SK-N-SH (cell line): ENCODE measurements at regions not wholly inside any gene's neighbourhood (a gene's known extent, or its start where the extent isn't known, plus 50 kb on each side); places are given as distances from the start of the nearest gene placed in this dataset.
A peak's percentile ranks its signal among the peaks of the same experiment; 100 is the strongest.

ENCODE experiments used
- CTCF ChIA-PET: fragments of 300-600, 350-600 bp; formaldehyde crosslinking; extraction: SDS; loops from one replicate; lab custom pipeline; 2021; lab: Yijun Ruan, JAX
- POLR2A ChIA-PET: fragments of 350-600 bp; sonication (Branson Sonifier 250); formaldehyde crosslinking; extraction: SDS; loops from one replicate; lab custom pipeline; 2020; ENCODE audit warnings: antibody characterized with exemption, inconsistent platforms; lab: Yijun Ruan, JAX
- DNase-seq: peaks from one replicate; pipeline ENCODE4 v3.0.0; 2012
- H2AFZ ChIP-seq: fragments of 200-600 bp; sonication (generic); 2 replicates; pipeline ENCODE4 v1.8.1; 2016; ENCODE audit warnings: antibody characterized with exemption, mild to moderate bottlenecking, low read depth
- H3F3A ChIP-seq: fragments of 200-600 bp; sonication (generic); replicated peaks from 2 replicates; pipeline ENCODE3; 2016; ENCODE audit warnings: antibody characterized with exemption, mild to moderate bottlenecking; ENCODE audit not compliant: insufficient read depth
- H3K27ac ChIP-seq, 2 experiments: fragments of 200-500 bp in 1 of 2; fragments of 200-600 bp in 1 of 2; sonication (Bioruptor generic) in 1 of 2; sonication (generic), shearing (Covaris generic) in 1 of 2; 2 replicates each; pipeline versions ENCODE4 v1.5.1 to v1.6.1; 2014 to 2016; ENCODE audit warnings: low read depth in 2 of 2, inconsistent platforms in 1 of 2, low read length in 1 of 2, mild to moderate bottlenecking in 1 of 2, mixed read lengths in 1 of 2
- H3K27me3 ChIP-seq: fragments of 200-600 bp; sonication (generic), shearing (Covaris generic); 2 replicates; pipeline ENCODE4 v1.6.1; 2016; ENCODE audit warnings: mixed run types; ENCODE audit not compliant: insufficient read depth
- H3K36me3 ChIP-seq, 2 experiments: fragments of 200-500 bp in 1 of 2; fragments of 200-600 bp in 1 of 2; sonication (Bioruptor generic) in 1 of 2; sonication (generic) in 1 of 2; replicated peaks in 1 of 2; 2 replicates each; pipeline versions ENCODE3 to v1.5.1; 2014 to 2016; ENCODE audit warnings: low read length in 1 of 2, mild to moderate bottlenecking in 1 of 2; ENCODE audit not compliant: insufficient read depth in 2 of 2, control insufficient read depth in 1 of 2
- H3K4me1 ChIP-seq, 2 experiments: fragments of 200-500 bp in 1 of 2; fragments of 200-600 bp in 1 of 2; sonication (Bioruptor generic) in 1 of 2; sonication (generic), shearing (Covaris generic) in 1 of 2; 2 replicates each; pipeline versions ENCODE4 v1.5.1 to v1.6.1; 2014 to 2016; ENCODE audit warnings: low read depth in 1 of 2, low read length in 1 of 2, mixed run types in 1 of 2; ENCODE audit not compliant: insufficient read depth in 2 of 2, control insufficient read depth in 1 of 2
- H3K4me2 ChIP-seq: fragments of 200-600 bp; sonication (generic), shearing (Covaris generic); 2 replicates; pipeline ENCODE4 v1.6.1; 2017; ENCODE audit warnings: mixed run types
- H3K4me3 ChIP-seq, 2 experiments: fragments of 200-500 bp in 1 of 2; fragments of 200-600 bp in 1 of 2; sonication (Bioruptor generic) in 1 of 2; sonication (generic), shearing (Covaris generic) in 1 of 2; 2 replicates each; pipeline versions ENCODE4 v1.5.1 to v1.8.1; 2014 to 2016; ENCODE audit warnings: low read depth in 2 of 2, inconsistent platforms in 1 of 2, low read length in 1 of 2, mild to moderate bottlenecking in 1 of 2, mixed read lengths in 1 of 2, moderate library complexity in 1 of 2
- H3K79me2 ChIP-seq: fragments of 200-600 bp; sonication (generic); 2 replicates; pipeline ENCODE4 v1.8.1; 2017; ENCODE audit warnings: mild to moderate bottlenecking; ENCODE audit not compliant: insufficient read depth
- H3K9ac ChIP-seq: fragments of 200-600 bp; sonication (generic); 2 replicates; pipeline ENCODE4 v1.6.1; 2017; ENCODE audit warnings: mixed run types
- H3K9me2 ChIP-seq: fragments of 200-600 bp; sonication (generic); 2 replicates; pipeline ENCODE4 v1.6.1; 2017; ENCODE audit warnings: mixed run types
- H3K9me3 ChIP-seq: fragments of 200-600 bp; sonication (generic); 2 replicates; pipeline ENCODE4 v1.6.1; 2017; ENCODE audit warnings: mixed run types, mild to moderate bottlenecking, moderate library complexity
- H4K20me1 ChIP-seq: fragments of 200-600 bp; sonication (generic); 2 replicates; pipeline ENCODE4 v1.6.1; 2017; ENCODE audit warnings: mild to moderate bottlenecking, mixed run types; ENCODE audit not compliant: insufficient read depth
- FOSL2 ChIP-seq: IDR thresholded peaks from 2 replicates; pipeline ENCODE4 v1.4.0; 2012; ENCODE audit warnings: low read depth, mild to moderate bottlenecking, moderate library complexity, borderline replicate concordance
- GATA2 ChIP-seq: sonication (generic); formaldehyde crosslinking; IDR thresholded peaks from 2 replicates; pipeline ENCODE4 v1.5.0; 2020; ENCODE audit warnings: mild to moderate bottlenecking, missing genetic modification reagents
- IRF3 ChIP-seq: fragments of 150-350 bp; IDR thresholded peaks from 2 replicates; pipeline ENCODE4 v1.6.1; 2016; ENCODE audit warnings: mild to moderate bottlenecking, low read depth, low read length
- JUND ChIP-seq: IDR thresholded peaks from 2 replicates; pipeline ENCODE4 v1.4.0; 2012
- NFIC ChIP-seq: IDR thresholded peaks from 2 replicates; pipeline ENCODE4 v1.4.0; 2012; ENCODE audit warnings: borderline replicate concordance
- PBX3 ChIP-seq: IDR thresholded peaks from 2 replicates; pipeline ENCODE4; 2012
- POLR2AphosphoS5 ChIP-seq: IDR thresholded peaks from 2 replicates; pipeline ENCODE4 v1.6.1; 2012; ENCODE audit warnings: low read depth, low read length
- RAD21 ChIP-seq: IDR thresholded peaks from 2 replicates; pipeline ENCODE4 v1.6.1; 2012; ENCODE audit warnings: mild to moderate bottlenecking, low read length
- RCOR1 ChIP-seq: fragments of 150-350 bp; IDR thresholded peaks from 2 replicates; pipeline ENCODE4 v1.6.1; 2017; ENCODE audit warnings: antibody characterized with exemption, low read length
- RFX5 ChIP-seq: IDR thresholded peaks from 2 replicates; pipeline ENCODE4 v1.6.1; 2012; ENCODE audit warnings: mild to moderate bottlenecking, improper control_type of control experiment, low read length
- RXRA ChIP-seq: IDR thresholded peaks from 2 replicates; pipeline ENCODE4 v1.4.0; 2012; ENCODE audit warnings: low read depth, mild to moderate bottlenecking, borderline replicate concordance
- TCF12 ChIP-seq: IDR thresholded peaks from 2 replicates; pipeline ENCODE4 v1.4.0; 2012
- YY1 ChIP-seq: IDR thresholded peaks from 2 replicates; pipeline ENCODE4 v1.4.0; 2012; ENCODE audit warnings: low read depth, mild to moderate bottlenecking
- WGBS: methylation state at CpG from one replicate; pipeline ENCODE4 v1.1.6; 2017; ENCODE audit warnings: low lambda C conversion rate; 5-methylcytosine and 5-hydroxymethylcytosine counted together
- TF ChIP-seq, protein P1 (sequence below): IDR thresholded peaks from 2 replicates; pipeline ENCODE4 v1.4.0; 2012; ENCODE audit warnings: low read depth, borderline replicate concordance
- TF ChIP-seq, protein P2 (sequence below): IDR thresholded peaks from 2 replicates; pipeline ENCODE4 v1.6.1; 2012; ENCODE audit warnings: mild to moderate bottlenecking, low read depth, low read length, moderate library complexity

DNA sequence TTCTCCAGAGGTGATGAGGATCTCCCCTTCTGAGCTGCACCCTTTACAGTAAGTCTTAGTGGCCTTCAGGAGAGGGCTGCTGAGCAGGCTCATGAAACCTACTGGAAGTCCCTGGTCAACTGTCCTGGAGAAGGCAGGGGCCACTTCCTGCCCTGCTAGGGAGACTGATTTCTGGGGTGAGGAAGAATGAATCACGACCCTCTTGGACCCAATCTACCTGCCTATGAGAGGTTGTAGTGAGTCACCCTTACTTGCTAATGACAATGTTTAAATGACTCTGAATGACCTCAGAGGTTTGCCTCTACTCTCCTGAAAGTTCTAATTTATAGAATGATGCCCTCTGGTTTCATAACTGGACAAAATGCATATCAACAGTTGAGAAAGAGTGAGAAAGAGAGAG lies 79.4 kb upstream of the FAM136A start:
- Histone ChIP-seq H3K4me1 (peaks cover 0 to 5% of the 10 kb centered on the region in 2 experiments; a peak in 1 of 4 replicates), H3F3A (no peaks in the 10 kb centered on the region), H2AFZ (peak overlapping the region; percentile 46; the same call in 1 of the 2 replicates), H3K9me3 (no peaks in the 10 kb centered on the region), H3K27me3 (no peaks in the 10 kb centered on the region; the same call in 1 of the 2 replicates), H4K20me1 (no peaks in the 10 kb centered on the region), H3K4me3 (no peak overlapping the region), H3K79me2 (no peaks in the 10 kb centered on the region), H3K27ac (no peak overlapping the region), H3K4me2 (no peak overlapping the region), H3K9me2 (no peaks in the 10 kb centered on the region), H3K36me3 (no peaks in the 10 kb centered on the region), H3K9ac (no peak overlapping the region)
- TF ChIP-seq, protein P1, sequence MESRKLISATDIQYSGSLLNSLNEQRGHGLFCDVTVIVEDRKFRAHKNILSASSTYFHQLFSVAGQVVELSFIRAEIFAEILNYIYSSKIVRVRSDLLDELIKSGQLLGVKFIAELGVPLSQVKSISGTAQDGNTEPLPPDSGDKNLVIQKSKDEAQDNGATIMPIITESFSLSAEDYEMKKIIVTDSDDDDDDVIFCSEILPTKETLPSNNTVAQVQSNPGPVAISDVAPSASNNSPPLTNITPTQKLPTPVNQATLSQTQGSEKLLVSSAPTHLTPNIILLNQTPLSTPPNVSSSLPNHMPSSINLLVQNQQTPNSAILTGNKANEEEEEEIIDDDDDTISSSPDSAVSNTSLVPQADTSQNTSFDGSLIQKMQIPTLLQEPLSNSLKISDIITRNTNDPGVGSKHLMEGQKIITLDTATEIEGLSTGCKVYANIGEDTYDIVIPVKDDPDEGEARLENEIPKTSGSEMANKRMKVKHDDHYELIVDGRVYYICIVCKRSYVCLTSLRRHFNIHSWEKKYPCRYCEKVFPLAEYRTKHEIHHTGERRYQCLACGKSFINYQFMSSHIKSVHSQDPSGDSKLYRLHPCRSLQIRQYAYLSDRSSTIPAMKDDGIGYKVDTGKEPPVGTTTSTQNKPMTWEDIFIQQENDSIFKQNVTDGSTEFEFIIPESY: no peak
- TF ChIP-seq JUND (no peak), IRF3 (no peak), RAD21 (no peak), RXRA (no peak), RFX5 (no peak), FOSL2 (no peak), GATA2 (CRISPR knock-in tag) (no peak), PBX3 (no peak), TCF12 (no peak), POLR2AphosphoS5 (no peak), NFIC (no peak), YY1 (no peak), RCOR1 (no peak)
- TF ChIP-seq, protein P2, sequence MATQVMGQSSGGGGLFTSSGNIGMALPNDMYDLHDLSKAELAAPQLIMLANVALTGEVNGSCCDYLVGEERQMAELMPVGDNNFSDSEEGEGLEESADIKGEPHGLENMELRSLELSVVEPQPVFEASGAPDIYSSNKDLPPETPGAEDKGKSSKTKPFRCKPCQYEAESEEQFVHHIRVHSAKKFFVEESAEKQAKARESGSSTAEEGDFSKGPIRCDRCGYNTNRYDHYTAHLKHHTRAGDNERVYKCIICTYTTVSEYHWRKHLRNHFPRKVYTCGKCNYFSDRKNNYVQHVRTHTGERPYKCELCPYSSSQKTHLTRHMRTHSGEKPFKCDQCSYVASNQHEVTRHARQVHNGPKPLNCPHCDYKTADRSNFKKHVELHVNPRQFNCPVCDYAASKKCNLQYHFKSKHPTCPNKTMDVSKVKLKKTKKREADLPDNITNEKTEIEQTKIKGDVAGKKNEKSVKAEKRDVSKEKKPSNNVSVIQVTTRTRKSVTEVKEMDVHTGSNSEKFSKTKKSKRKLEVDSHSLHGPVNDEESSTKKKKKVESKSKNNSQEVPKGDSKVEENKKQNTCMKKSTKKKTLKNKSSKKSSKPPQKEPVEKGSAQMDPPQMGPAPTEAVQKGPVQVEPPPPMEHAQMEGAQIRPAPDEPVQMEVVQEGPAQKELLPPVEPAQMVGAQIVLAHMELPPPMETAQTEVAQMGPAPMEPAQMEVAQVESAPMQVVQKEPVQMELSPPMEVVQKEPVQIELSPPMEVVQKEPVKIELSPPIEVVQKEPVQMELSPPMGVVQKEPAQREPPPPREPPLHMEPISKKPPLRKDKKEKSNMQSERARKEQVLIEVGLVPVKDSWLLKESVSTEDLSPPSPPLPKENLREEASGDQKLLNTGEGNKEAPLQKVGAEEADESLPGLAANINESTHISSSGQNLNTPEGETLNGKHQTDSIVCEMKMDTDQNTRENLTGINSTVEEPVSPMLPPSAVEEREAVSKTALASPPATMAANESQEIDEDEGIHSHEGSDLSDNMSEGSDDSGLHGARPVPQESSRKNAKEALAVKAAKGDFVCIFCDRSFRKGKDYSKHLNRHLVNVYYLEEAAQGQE: no peak
- POLR2A ChIA-PET: no interaction called here
- 17% methylated on average over 1 of the region's 1 CpG for WGBS
- no peak for DNase-seq
- CTCF ChIA-PET: no interaction called here
